PC-3 (cell line): ENCODE measurements at regions not wholly inside any gene's neighbourhood (a gene's known extent, or its start where the extent isn't known, plus 50 kb on each side); places are given as distances from the start of the nearest gene placed in this dataset.
"Not testable (repeated sequence)": the region's sequence is repeated elsewhere in the genome, so short reads cannot be mapped to it uniquely, and the experiment has no call there.

Experiments used
- ATAC-seq: fragments of 200-7000 bp; cut with Tn5 transposase; 2 replicates; pipeline ENCODE4 v1.9.1; 2020; ENCODE audit warnings: mild to moderate bottlenecking, moderate library complexity
- BruUV-seq: library from RNA; stranded (reverse); fragments of 400-500 nt; replicated peaks from 2 replicates; lab custom pipeline; 2021; lab: Mats Ljungman, UMichigan
- CTCF ChIA-PET: fragments of 300-600 bp; sonication (Branson Sonifier 250); formaldehyde crosslinking; loops from one replicate; lab custom pipeline; 2022; ENCODE audit warnings: antibody characterized with exemption; lab: Charles Lee
- POLR2A ChIA-PET: fragments of 300-600 bp; sonication (Branson Sonifier 250); formaldehyde crosslinking; loops from one replicate; lab custom pipeline; 2022; ENCODE audit warnings: antibody characterized with exemption; ENCODE audit not compliant: unreplicated experiment; lab: Charles Lee
- DNase-seq: peaks from one replicate; pipeline ENCODE4 v3.0.0-alpha.2; 2015
- H2AFZ ChIP-seq: fragments of 300-600 bp; sonication (generic); 2 replicates; pipeline ENCODE4 v1.6.0; 2016; ENCODE audit warnings: antibody characterized with exemption, low read length
- H3F3A ChIP-seq: fragments of 300-600 bp; sonication (generic); one replicate; pipeline ENCODE4 v1.6.0; 2017; ENCODE audit warnings: antibody characterized with exemption, low read length, control low read depth, mild to moderate bottlenecking; ENCODE audit not compliant: unreplicated experiment
- H3K27ac ChIP-seq: fragments of 300-600 bp; sonication (generic); 2 replicates; pipeline ENCODE4 v1.5.1; 2016; ENCODE audit warnings: mild to moderate bottlenecking, low read length
- H3K27me3 ChIP-seq: fragments of 300-600 bp; sonication (generic); 2 replicates; pipeline ENCODE4 v1.6.1; 2016; ENCODE audit warnings: low read length, mixed read lengths
- H3K36me3 ChIP-seq: fragments of 300-600 bp; sonication (generic); 2 replicates; pipeline ENCODE4 v1.6.1; 2016; ENCODE audit warnings: low read depth, mixed run types, low read length, mixed read lengths
- H3K4me1 ChIP-seq: fragments of 300-600 bp; sonication (generic); 2 replicates; pipeline ENCODE4 v1.5.1; 2016; ENCODE audit warnings: low read length; ENCODE audit not compliant: insufficient read depth
- H3K4me2 ChIP-seq: fragments of 300-600 bp; sonication (generic); 2 replicates; pipeline ENCODE4 v1.6.0; 2016; ENCODE audit warnings: low read length
- H3K4me3 ChIP-seq: fragments of 300-600 bp; sonication (generic); 2 replicates; pipeline ENCODE4 v1.5.1; 2016; ENCODE audit warnings: mild to moderate bottlenecking, low read length, mixed read lengths
- H3K79me2 ChIP-seq: fragments of 300-600 bp; sonication (generic); 2 replicates; pipeline ENCODE4 v1.6.1; 2017; ENCODE audit warnings: low read length, mixed read lengths
- H3K9ac ChIP-seq: fragments of 300-600 bp; sonication (generic); 2 replicates; pipeline ENCODE4 v1.6.0; 2016; ENCODE audit warnings: mild to moderate bottlenecking, low read length
- H3K9me2 ChIP-seq: fragments of 300-600 bp; sonication (generic); replicated peaks from 2 replicates; pipeline ENCODE4 v1.6.1; 2016; ENCODE audit warnings: mixed run types, low read length, mixed read lengths
- H3K9me3 ChIP-seq: fragments of 300-600 bp; sonication (generic); 2 replicates; pipeline ENCODE4 v1.6.1; 2016; ENCODE audit warnings: low read length, mixed read lengths
- H4K20me1 ChIP-seq: fragments of 300-600 bp; sonication (generic); 2 replicates; pipeline ENCODE4 v1.6.1; 2016; ENCODE audit warnings: low read length, mixed read lengths
- CTCF ChIP-seq: fragments of 300-600 bp; sonication (generic); conservative IDR thresholded peaks from 2 replicates; pipeline ENCODE4 v1.5.1; 2017; ENCODE audit warnings: antibody characterized with exemption, low read depth, mild to moderate bottlenecking, low read length
- EZH2 ChIP-seq: fragments of 300-600 bp; sonication (generic); IDR thresholded peaks from one replicate; pipeline ENCODE4 v1.6.1; 2017; ENCODE audit warnings: antibody characterized with exemption, mild to moderate bottlenecking, low read length; ENCODE audit not compliant: unreplicated experiment
- EZH2phosphoT487 ChIP-seq: fragments of 300-600 bp; sonication (generic); IDR thresholded peaks from 2 replicates; pipeline ENCODE4 v1.6.1; 2018; ENCODE audit warnings: mild to moderate bottlenecking, antibody characterized with exemption, low read length, borderline replicate concordance
- intact Hi-C: fragments of 100-400 bp; cut with micrococcal nuclease; formaldehyde crosslinking; loops from 2 replicates; pipeline ENCODE4 v1.9.0; 2023

DNA sequence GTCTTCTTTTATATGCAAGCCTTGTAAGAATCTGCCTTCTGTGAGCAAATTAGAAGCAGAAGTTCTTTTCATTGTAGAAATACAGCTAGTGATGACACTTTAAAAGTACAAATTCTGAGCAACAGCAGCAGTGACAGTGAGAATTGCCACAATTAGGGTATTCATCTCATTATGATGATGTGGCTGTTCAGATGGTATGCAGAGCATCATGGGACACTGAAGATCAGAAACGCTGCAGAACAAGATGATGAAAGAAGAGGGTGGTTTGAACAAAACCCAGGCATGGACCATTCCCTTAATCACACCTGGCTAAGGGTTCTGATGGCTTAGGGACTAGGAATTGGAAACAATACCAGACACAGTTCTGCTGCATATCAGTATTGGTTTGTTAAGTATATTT, 312.7 kb upstream of the TBX18 start:
- H3K36me3 ChIP-seq = no peaks in the 10 kb centered on the region
- H3K4me3 ChIP-seq = no peak overlapping the region
- H3K27me3 ChIP-seq = peaks cover under 1% of the 10 kb centered on the region; the same call in 1 of the 2 replicates
- no peaks in the 10 kb centered on the region for H3F3A ChIP-seq
- intact Hi-C loops = no loop called here
- no peaks in the 10 kb centered on the region for H4K20me1 ChIP-seq
- CTCF ChIA-PET = no interaction called here
- ATAC-seq (no peak), DNase-seq (no peak)
- H2AFZ ChIP-seq = no peak overlapping the region
- TF ChIP-seq EZH2phosphoT487 (no peak), CTCF (no peak), EZH2 (no peak)
- no peak overlapping the region for H3K27ac ChIP-seq
- no peaks in the 10 kb centered on the region for H3K9me2 ChIP-seq
- H3K4me1 ChIP-seq = peaks cover 15% of the 10 kb centered on the region
- no TSS peak for BruUV-seq
- POLR2A ChIA-PET = no interaction called here
- no peak overlapping the region for H3K9ac ChIP-seq
- H3K4me2 ChIP-seq = no peak overlapping the region
- no peaks in the 10 kb centered on the region for H3K9me3 ChIP-seq
- H3K79me2 ChIP-seq = no peaks in the 10 kb centered on the region

DNA sequence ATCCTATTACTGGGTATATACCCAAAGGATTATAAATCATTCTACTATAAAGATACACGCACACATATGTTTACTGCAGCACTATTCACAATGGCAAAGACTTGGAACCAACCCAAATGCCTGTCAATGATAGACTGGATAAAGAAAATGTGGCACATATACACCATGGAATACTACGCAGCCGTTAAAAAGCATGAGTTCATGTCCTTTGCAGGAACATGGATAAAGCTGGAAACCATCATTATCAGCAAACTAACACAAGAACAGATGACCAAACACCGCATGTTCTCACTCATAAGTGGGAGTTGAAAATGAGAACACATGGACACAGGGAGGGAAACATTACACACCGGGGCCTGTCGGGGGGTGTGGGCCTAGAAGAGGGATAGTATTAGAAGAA, 307.4 kb upstream of the TBX18 start:
- H3K4me3 ChIP-seq, H3K36me3 ChIP-seq, ATAC-seq, intact Hi-C loops, H3K9me3 ChIP-seq, H3K79me2 ChIP-seq, H3K27ac ChIP-seq, H3K9ac ChIP-seq, H4K20me1 ChIP-seq, BruUV-seq, H3F3A ChIP-seq, CTCF ChIA-PET, POLR2A ChIA-PET, H3K4me1 ChIP-seq, H3K4me2 ChIP-seq, H2AFZ ChIP-seq, DNase-seq, H3K9me2 ChIP-seq: not testable (repeated sequence)
- H3K27me3 ChIP-seq = peaks cover 19% of the 10 kb centered on the region

- H3K27ac ChIP-seq = no peak overlapping the region
- no peak overlapping the region for H3K9ac ChIP-seq
- no peak overlapping the region for H2AFZ ChIP-seq
- BruUV-seq = no TSS peak
- H3K9me3 ChIP-seq = no peaks in the 10 kb centered on the region
- H3K4me1 ChIP-seq = no peaks in the 10 kb centered on the region
- no peak for TF ChIP-seq CTCF
- TF ChIP-seq EZH2phosphoT487 = no peak
- no peak for TF ChIP-seq EZH2
- no peaks in the 10 kb centered on the region for H3F3A ChIP-seq
- POLR2A ChIA-PET = no interaction called here
- no peaks in the 10 kb centered on the region for H3K9me2 ChIP-seq
- H3K27me3 ChIP-seq = peaks cover 33% of the 10 kb centered on the region
- no peak overlapping the region for H3K4me3 ChIP-seq
- no peak overlapping the region for H3K4me2 ChIP-seq
- H3K79me2 ChIP-seq = no peaks in the 10 kb centered on the region
- no peak for ATAC-seq
- intact Hi-C loops = no loop called here
- no peaks in the 10 kb centered on the region for H3K36me3 ChIP-seq
- CTCF ChIA-PET = no interaction called here
- no peak for DNase-seq
- no peaks in the 10 kb centered on the region for H4K20me1 ChIP-seq
Observed at GRCh38 chr6:85069577-85069976, 305.2 kb upstream of the TBX18 start.
